Lower leg skin (tissue), 4 donors: ENCODE measurements at regions not wholly inside any gene's neighbourhood (a gene's known extent, or its start where the extent isn't known, plus 50 kb on each side); places are given as distances from the start of the nearest gene placed in this dataset.

Experiments used
- DNase-seq, 2 donors: peaks; one replicate each; pipeline ENCODE4 v3.0.0-alpha.2; 2019; ENCODE audit warnings: low spot score in 2 of 2
- H3K4me3 ChIP-seq: fragments of 200-600 bp; sonication (generic); 2 replicates; pipeline ENCODE4 v1.5.1; 2017; ENCODE audit warnings: mild to moderate bottlenecking, low read depth; ENCODE audit not compliant: poor library complexity, severe bottlenecking
- CTCF ChIP-seq, 3 donors: fragments of 450-650 bp; IDR thresholded peaks; one replicate each; pipeline ENCODE4 v1.5.1; 2016; ENCODE audit warnings: antibody characterized with exemption in 3 of 3, mild to moderate bottlenecking in 3 of 3, moderate library complexity in 2 of 3
- POLR2A ChIP-seq, 2 donors: fragments of 450-650 bp; IDR thresholded peaks; one replicate each; pipeline ENCODE4 v1.6.1; 2016 to 2017; ENCODE audit warnings: antibody characterized with exemption in 2 of 2, mild to moderate bottlenecking in 1 of 2, moderate library complexity in 1 of 2
- WGBS, 2 donors: methylation state at CpG; one replicate each; pipeline ENCODE4 v1.1.5; 2018; 5-methylcytosine and 5-hydroxymethylcytosine counted together
- intact Hi-C: fragments of 100-400 bp; cut with DNase I; formaldehyde crosslinking; loops from one replicate; pipeline ENCODE4 v1.15.0; 2023; ENCODE audit warnings: low total_unique reads

- intact Hi-C loops = no loop called here
- no peak for DNase-seq
- TF ChIP-seq POLR2A (IDR thresholded peaks at IDR 0.05) (no peak), CTCF (IDR thresholded peaks at IDR 0.05) (no peak)
- no peak overlapping the region for H3K4me3 ChIP-seq
Observed at GRCh38 chr18:2134364-2134763, 436.9 kb downstream of the METTL4 start.

GRCh38 chr18:2135309-2135708 is 436.0 kb downstream of the METTL4 start:
- DNase-seq = no peak
- 51 to 56% methylated on average over 3 of the region's 3 CpGs for WGBS, 2 donors

DNA sequence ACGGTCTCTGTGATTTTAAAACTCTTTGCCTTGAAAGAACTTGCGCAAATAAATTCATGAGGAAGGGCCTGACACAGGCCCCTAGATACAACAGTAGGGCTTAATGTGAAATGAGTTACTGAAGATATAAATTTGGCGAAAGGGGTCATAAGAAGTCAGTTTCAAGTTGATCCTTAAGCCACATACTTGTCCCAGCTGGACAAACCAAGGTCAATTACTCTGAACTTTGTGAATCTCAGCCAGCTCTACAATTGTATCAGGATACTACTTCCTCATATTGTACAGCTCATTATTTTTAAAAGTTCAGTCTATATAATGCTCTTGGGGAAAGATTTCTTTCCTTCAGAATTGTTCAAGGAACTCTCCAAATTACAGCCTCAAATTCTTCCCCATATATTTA is 432.8 kb downstream of the METTL4 start:
- DNase-seq = no peak
- 81 to 82% methylated on average over 3 of the region's 3 CpGs for WGBS, 2 donors
- H3K4me3 ChIP-seq = no peak overlapping the region
- intact Hi-C loops = no loop called here
- TF ChIP-seq CTCF (IDR thresholded peaks at IDR 0.05) (no peak), POLR2A (IDR thresholded peaks at IDR 0.05) (no peak)

More at GRCh38 chr18:2135309-2135708, 436.0 kb downstream of the METTL4 start:
- H3K4me3 ChIP-seq = no peak overlapping the region
- intact Hi-C loops = no loop called here
- no peak for TF ChIP-seq POLR2A (IDR thresholded peaks at IDR 0.05)
- no peak for TF ChIP-seq CTCF (IDR thresholded peaks at IDR 0.05)

GRCh38 chr18:2139691-2140090 is 431.6 kb downstream of the METTL4 start:
- TF ChIP-seq CTCF (IDR thresholded peaks at IDR 0.05) (no peak), POLR2A (IDR thresholded peaks at IDR 0.05) (no peak)
- WGBS, 2 donors = 77 to 82% methylated on average over 4 of the region's 4 CpGs
- DNase-seq = no peak
- intact Hi-C loops = no loop called here
- no peak overlapping the region for H3K4me3 ChIP-seq

GRCh38 chr18:2143636-2144035 is 427.7 kb downstream of the METTL4 start:
- intact Hi-C loops = no loop called here
- no peak for TF ChIP-seq POLR2A (IDR thresholded peaks at IDR 0.05)
- TF ChIP-seq CTCF (IDR thresholded peaks at IDR 0.05) = no peak
- 80 to 81% methylated on average over 1 of the region's 1 CpG for WGBS, 2 donors
- no peak overlapping the region for H3K4me3 ChIP-seq
- no peak for DNase-seq

DNA sequence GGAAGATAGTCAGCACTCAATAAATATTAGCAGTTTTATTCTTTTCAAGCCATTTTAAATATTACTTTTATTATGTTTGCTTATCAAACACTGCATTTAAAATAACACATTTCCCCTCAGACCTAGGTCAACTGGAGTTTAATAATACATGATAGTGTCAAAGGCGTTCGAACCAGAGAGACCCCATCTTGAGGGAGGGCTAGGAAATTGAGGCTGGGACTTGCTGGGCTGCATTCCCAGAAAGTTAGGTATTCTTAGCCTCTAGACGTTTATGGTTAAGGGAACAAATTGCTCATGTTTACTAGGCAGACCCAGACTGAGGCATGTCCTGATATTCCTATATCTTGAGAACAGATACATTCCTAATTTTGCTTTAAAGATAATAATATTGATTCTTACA is 426.5 kb downstream of the METTL4 start:
- 63 to 70% methylated on average over 3 of the region's 3 CpGs for WGBS, 2 donors
- no peak for DNase-seq
- intact Hi-C loops = no loop called here
- no peak overlapping the region for H3K4me3 ChIP-seq
- TF ChIP-seq CTCF (IDR thresholded peaks at IDR 0.05) = no peak
- TF ChIP-seq POLR2A (IDR thresholded peaks at IDR 0.05) = no peak
